Fibroblast of skin of right biceps (primary cell): ENCODE measurements at regions not wholly inside any gene's neighbourhood (a gene's known extent, or its start where the extent isn't known, plus 50 kb on each side); places are given as distances from the start of the nearest gene placed in this dataset.
"Not testable (repeated sequence)": the region's sequence is repeated elsewhere in the genome, so short reads cannot be mapped to it uniquely, and the experiment has no call there.

Experiments used
- DNase-seq: peaks from one replicate; pipeline ENCODE4 v3.0.0-alpha.2; 2013

DNA sequence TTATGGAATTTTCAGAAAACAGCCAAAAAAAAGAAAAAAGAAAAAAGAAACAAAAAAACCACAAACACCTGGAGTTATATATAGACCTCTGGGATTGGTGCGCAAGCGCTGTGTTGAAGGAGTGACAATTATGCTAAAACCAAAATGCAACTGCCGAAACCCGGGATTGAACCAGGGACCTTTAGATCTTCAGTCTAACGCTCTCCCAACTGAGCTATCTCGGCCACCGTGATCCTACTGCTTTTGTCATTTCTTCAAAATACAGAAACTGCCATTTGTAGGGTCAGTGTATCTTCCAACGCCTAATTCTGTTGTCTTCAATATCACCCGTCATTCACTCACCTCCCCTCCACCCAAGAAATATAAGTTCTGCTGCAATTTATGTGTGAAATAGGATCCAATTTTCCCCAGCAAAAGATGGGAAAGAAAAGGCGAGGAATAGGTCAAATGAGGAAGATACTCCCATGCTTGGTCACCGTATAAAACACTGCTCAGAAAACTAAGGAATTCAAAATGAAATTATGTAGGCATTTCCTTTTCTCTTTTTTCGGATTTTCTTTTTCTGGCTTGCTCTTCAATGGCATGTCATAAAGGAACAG lies 116.0 kb downstream of the TRIM27 start:
- DNase-seq: peak; percentile 76

DNA sequence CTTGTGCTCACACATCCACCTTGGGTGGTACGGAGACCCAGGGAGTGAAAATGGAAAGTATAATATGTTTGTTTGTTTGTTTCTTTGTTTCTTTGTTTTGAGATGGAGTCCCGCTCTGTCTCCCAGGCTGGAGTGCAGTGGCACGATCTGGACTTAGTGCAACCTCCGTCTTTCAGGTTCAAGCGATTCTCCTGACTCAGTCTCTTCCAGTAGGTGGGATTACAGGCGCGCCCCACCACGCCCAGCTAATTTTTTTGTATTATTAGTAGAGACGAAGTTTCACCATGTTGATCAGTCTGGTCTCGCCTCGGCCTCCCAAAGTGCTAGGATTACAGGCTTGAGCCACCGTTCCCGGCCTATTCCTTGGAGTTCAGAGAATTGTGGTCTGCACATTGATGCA lies 115.4 kb downstream of the TRIM27 start:
- no peak for DNase-seq

- no peak for DNase-seq
Measured at GRCh38 chr6:28809947-28810658, 113.7 kb downstream of the TRIM27 start.

GRCh38 chr6:28810659-28811053 lies 113.1 kb downstream of the TRIM27 start:
- no peak for DNase-seq

- peak; percentile 49 for DNase-seq
Measured at GRCh38 chr6:28811873-28812272, 111.9 kb downstream of the TRIM27 start.

DNA sequence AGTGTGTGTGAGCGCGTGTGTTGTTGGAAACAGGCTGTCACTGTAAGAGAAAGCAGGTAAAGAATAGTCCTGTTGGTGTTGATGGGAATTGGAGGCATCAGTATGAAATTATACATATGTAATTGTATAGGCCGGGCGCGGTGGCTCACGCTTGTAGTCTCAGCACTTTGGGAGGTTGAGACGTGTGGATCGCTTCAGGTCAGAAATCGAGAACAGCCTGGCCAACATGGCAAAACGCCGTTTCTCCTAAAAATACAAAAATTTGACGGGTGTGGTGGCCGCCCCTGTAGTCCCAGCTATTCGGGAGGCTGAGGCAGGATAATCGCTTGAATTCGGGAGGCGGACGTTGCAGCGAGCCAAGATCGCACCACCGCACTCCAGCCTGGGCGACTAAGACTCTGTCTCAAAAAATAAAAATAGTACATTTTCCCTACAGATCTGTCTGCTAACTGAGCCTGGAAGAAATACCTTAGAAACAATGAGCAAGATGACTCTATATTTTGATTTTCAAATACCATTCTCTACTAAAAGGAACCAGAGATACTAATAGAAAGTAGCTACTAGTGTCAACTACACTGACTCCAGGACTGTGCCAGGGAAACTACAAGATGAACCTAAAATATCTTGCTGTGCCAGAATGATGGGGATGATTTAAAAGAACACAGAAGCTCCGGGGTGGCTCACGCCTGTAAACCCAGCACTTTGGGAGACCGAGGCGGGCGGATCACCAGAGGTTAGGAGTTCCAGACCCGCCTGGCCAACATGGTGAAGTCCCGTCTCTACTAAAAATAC lies 110.8 kb downstream of the TRIM27 start:
- no peak for DNase-seq

DNA sequence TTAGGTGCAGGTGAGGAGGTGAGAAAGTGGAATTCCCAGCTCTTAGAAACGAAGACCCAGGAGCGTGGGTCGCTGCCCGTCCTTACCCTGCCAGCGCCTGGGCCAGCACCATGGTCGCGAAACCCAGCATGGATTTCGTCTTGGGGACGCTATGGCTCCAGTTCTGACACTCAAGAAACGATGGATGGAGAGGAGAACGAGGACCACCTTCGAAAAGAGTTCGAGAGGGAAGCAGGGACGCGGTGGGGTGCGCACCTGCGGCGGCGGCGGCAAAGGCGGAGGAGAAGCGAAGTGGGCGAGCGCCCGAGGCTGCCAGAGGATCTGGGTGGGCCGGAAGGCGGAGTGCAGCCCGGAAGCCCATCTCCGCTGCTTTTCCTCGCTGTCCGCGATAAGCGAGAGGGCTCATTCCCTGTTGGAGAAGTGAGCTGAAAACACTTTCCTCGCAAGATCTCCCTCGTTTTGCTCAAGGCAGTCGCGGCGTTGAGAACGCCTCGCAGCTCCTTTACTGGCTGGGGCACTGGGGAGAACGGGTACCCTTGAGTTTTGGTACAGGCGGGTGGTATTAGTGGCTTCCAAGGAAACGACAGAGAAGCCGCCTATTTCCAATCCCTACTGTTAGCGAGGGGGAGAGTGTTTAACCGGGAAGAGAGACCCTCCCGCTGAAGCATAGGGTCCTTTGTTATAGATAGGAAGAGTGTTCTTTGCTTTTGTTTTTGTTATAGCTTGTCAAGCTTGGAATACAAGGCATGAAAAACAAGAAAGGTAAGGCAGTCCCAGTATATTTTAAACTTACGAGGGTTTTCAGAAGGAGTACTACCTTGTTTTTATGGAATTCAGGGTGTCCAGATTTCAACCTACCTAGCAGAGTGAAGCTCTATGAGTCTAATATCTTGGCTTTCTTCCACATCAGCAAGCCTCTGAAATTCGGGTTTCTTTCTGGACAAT lies 109.5 kb downstream of the TRIM27 start:
- DNase-seq: no peak

- DNase-seq: no peak
Measured at GRCh38 chr6:28816339-28816908, 107.4 kb downstream of the TRIM27 start.

DNA sequence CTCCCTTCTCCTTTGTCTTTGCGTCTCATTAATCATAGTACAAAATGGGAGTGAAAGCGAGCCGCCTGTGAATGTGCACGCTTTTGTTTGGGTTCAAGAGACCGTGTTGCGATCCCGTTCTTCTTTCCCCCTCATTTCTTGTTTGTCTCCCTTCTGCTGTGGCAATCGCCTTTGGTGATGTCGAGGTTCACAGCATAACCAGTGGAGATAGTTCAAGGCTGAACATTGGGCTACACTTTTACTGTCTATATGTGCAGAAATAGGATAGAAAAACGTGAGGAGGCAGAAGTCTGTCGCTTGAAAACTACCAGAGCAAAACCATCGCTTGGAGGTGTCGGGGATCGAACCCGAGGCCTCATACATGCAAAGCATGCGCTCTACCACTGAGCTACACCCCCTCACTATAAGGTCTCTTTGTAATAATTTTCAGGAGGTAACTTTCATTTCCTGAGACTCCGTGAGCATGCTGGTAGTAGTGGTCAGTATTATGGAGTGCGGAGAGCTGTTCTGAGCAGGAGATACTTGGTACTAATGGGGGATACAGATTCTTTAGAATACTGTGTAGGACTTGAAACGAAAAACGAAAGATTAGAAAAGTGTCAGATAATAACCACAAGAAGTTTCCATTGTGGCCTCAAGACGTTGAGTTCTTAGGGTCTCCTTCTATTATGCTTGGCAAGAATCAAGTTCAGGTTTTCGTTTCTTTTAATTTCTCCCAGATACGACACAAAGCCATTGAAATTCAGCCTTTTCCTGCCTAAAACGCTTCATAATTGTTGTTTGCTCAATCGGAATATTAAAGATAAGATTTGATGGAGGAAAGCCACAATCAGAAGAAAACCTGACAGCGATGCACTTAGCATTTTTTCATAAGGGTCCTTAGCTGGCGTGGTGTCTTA lies 106.6 kb downstream of the TRIM27 start:
- DNase-seq: peak; percentile 83

DNA sequence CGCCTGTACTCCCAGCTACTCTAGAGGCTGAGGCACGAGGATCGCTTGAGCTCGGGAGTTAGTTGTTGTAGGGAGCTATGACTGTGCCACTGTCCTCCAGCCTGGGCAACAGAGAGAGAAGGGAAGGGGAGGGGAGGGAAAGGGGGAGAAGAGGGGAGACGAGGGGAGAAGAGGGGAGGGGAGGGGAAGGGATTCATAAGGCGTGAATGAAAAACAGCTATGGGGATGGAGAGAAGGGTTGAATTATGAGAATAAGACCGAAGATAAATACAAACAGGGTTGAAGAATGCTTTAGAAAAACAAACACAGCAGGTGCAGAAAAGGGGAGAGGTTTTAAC lies 106.0 kb downstream of the TRIM27 start:
- DNase-seq: no peak

DNA sequence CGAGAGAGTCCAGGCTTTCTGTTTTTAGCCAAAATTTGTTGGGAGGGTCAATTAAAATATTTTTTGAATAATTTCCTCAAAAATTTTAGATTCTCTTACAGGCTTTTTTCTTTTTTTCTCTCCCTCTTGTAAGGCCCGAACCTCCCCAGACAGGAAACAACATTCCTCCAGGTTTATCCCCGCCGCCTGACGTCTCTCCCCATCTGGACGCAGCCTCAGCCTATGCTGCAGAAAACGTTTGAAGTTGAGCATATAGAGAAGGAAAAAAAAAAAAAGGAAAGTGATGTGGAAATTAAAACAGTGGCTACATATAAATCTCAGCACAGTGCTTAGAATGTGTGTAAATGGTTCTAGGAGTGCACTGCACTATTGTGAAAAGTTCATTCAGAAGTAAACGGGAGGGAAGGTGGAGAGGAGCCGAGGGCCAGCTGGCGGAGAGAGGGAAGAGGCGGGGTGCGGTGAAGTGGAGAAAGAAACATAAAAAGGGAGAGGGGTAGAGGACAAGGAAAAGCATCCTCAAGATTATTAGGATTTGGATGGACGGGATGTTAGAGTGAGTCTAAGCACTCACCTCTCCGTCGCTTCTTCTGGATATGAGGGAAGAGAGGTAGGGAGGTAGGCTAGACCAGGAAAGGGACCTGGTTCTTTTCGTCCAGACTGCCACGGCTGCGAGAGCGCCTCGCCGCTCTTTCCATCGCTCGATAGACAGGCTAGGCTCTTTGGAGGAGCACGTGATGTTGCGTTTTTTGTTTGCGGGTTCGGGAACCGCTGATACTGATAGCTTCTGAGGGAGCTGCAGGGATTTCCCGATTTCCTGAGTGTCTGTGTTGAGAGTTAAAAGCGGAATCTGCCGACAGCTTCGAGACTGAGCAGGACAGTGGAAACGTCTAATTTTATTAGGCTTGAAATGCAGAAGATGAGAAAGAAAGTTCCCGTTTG lies 98.7 kb downstream of the TRIM27 start:
- DNase-seq: no peak

DNA sequence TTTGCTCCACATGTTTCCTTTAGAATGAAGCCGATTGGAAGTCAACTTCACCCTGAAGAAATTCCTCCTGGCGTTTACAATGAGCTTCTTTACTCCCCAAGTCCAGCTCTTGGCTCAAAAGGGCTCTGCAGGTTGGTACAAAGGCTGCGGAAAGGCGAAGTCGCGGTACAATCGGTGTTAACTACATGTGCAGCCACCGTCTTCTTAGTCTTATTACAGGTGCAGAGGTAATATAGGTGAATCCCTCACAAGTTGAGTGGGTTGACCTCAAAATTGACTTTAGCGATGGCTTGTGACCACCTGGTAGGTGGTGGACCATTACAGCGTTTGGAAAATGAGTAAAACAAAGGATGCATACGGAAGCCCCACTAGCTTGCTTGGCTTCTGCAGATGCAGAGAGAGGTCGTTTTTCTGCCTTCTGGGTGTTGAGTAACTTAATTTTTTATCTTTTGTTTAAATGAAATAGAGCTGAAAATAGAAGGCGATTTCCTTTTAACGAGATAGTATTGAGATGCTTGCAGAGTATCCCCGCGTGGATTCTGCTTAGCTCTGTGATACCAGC lies 98.0 kb downstream of the TRIM27 start:
- no peak for DNase-seq

DNA sequence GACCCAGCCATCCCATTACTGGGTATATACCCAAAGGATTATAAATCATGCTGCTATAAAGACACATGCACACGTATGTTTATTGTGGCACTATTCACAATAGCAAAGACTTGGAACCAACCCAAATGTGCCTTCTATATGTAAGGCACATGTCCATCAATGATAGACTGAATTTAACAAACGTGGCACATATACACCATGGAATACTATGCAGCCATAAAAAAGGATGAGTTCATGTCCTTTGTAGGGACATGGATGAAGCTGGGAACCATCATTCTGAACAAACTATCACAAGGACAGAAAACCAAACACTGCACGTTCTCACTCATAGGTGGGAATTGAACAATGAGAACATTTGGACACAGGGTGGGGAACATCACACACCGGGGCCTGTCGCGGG lies 92.1 kb downstream of the TRIM27 start:
- DNase-seq: not testable (repeated sequence)

DNA sequence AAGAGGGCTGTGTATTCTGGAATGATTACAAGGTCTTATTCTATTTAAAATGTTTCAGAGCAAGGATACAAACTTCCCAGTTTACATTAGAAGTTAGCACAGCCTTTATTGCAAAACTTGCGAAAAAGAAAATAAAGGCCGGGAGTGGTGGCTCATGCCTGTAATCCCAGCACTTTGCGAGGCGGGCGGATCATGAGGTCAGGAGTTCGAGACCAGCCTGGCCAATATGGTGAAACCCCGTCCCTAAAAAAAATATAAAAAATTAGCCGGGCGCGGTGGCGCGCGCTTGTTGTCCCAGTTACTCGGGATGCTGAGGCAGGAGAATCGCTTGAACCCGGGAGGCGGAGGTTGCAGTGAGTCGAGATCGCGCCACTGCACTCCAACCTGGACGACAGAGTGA lies 87.1 kb downstream of the TRIM27 start:
- not testable (repeated sequence) for DNase-seq

DNA sequence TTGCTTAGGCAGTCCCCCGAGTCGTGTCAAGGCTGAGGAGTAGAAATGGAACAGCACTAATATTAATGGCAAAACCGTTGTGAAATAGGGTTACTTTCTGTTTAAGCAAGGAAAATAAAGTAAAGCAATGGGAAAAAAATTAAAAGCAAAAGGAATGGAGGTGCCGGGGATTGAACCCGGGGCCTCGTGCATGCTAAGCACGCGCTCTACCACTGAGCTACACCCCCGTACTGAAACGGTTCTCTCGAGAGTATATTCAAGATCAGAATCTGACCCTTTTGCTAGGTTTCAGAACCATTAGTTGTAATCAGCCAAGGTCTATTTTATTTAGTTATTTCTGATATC lies 85.5 kb downstream of the TRIM27 start:
- DNase-seq: peak; percentile 71

GRCh38 chr6:28838634-28839442 lies 84.9 kb downstream of the TRIM27 start:
- peak; percentile 84 for DNase-seq

DNA sequence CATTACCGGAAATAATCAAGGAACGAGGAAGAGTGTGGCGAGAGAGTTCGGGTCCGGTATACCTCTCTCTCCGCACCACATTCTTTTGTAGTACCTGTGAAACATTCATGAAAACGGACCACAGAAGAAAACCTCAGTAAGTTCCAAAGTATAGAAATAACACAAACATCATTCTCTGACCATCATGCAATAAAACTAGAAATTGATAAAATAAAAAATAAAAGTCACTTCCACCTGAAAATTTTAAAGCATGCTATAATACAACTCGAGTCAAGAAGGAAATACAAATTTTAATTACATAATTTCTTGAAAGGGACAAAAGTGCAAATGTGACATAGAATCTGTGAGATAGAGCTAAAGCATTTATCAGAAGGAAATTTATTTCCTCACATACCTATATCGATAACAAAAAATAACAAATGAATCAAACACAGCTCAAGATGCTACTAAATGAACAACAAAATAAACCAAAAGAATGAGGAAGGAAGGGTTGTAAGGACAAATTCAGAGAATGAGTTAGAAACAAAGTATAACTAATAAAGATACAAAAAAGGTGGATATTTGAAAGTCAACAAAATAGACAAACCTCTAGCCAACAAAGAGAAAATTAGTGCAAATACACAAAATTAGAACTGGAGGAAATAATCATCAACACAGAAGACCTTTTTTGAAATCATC lies 84.2 kb downstream of the TRIM27 start:
- DNase-seq: no peak

DNA sequence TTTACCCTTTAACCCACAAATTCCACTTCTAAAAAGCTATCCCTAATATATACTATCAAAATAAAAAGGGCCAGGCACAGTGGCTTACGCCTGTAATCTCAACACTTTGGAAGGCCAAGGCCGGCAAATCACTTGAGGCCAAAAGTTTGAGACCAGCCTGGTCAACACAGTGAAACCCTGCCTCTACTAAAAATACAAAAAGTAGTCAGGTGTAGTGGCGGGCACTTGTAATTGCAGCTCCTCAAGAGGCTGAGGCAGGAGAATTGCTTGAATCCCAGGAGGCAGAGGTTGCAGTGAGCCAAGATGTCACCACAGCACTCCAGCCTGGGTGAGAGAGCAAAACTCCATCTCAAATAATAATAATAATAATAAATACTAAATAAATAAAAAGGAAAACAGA lies 82.5 kb downstream of the TRIM27 start:
- no peak for DNase-seq

- not testable (repeated sequence) for DNase-seq
Measured at GRCh38 chr6:28848756-28849155, 75.0 kb downstream of the TRIM27 start.
